IMR-90 (cell line): ENCODE measurements at regions not wholly inside any gene's neighbourhood (a gene's known extent, or its start where the extent isn't known, plus 50 kb on each side); places are given as distances from the start of the nearest gene placed in this dataset.

Experiments used
- ATAC-seq: fragments of 200-7000 bp; cut with Tn5 transposase; 2 replicates; pipeline ENCODE4 v1.9.1; 2020; ENCODE audit warnings: low read depth, mild to moderate bottlenecking, moderate library complexity
- BruUV-seq: library from RNA; stranded (reverse); fragments of 400-500 nt; replicated peaks from 2 replicates; lab custom pipeline; 2021; lab: Mats Ljungman, UMichigan
- CTCF ChIA-PET: fragments of 300-600 bp; formaldehyde crosslinking; extraction: SDS; loops from one replicate; lab custom pipeline; 2021; ENCODE audit warnings: antibody characterized with exemption; lab: Yijun Ruan, JAX
- POLR2A ChIA-PET: fragments of 300-600 bp; sonication (Branson Sonifier 250); formaldehyde crosslinking; loops from one replicate; lab custom pipeline; 2022; ENCODE audit warnings: antibody characterized with exemption; ENCODE audit not compliant: unreplicated experiment; lab: Charles Lee
- DNase-seq: peaks from one replicate; pipeline ENCODE4 v3.0.0; 2013
- H2AFZ ChIP-seq: replicated peaks from 2 replicates; pipeline ENCODE3; 2013; ENCODE audit warnings: low read length, mild to moderate bottlenecking; ENCODE audit not compliant: poor library complexity
- H2AK5ac ChIP-seq: 2 replicates; pipeline ENCODE4 v1.6.1; 2013; ENCODE audit warnings: low read depth, low read length, inconsistent platforms
- H2AK9ac ChIP-seq: replicated peaks from 2 replicates; pipeline ENCODE3; 2013; ENCODE audit warnings: mild to moderate bottlenecking, low read depth, low read length, moderate library complexity; ENCODE audit not compliant: poor library complexity
- H2BK120ac ChIP-seq: 2 replicates; pipeline ENCODE4 v1.6.1; 2013; ENCODE audit warnings: low read depth, low read length, inconsistent platforms
- H2BK15ac ChIP-seq: 3 replicates; pipeline ENCODE4 v1.6.1; 2013; ENCODE audit warnings: low read depth, low read length, inconsistent platforms
- H2BK20ac ChIP-seq: 2 replicates; pipeline ENCODE4 v1.6.1; 2013; ENCODE audit warnings: low read depth, mild to moderate bottlenecking, inconsistent platforms, low read length, moderate library complexity
- H2BK5ac ChIP-seq: 2 replicates; pipeline ENCODE4 v1.6.1; 2013; ENCODE audit warnings: mild to moderate bottlenecking, low read depth, low read length, inconsistent platforms; ENCODE audit not compliant: poor library complexity, severe bottlenecking
- H3K14ac ChIP-seq: replicated peaks from 2 replicates; pipeline ENCODE4 v1.6.1; 2013; ENCODE audit warnings: low read depth, low read length, inconsistent platforms
- H3K18ac ChIP-seq: 2 replicates; pipeline ENCODE4 v1.6.1; 2013; ENCODE audit warnings: low read depth, low read length, control low read depth
- H3K23ac ChIP-seq: 2 replicates; pipeline ENCODE4 v1.6.1; 2013; ENCODE audit warnings: low read depth, low read length, inconsistent platforms
- H3K27ac ChIP-seq: 2 replicates; pipeline ENCODE4 v1.5.1; 2013; ENCODE audit warnings: mild to moderate bottlenecking, control low read depth, low read length; ENCODE audit not compliant: insufficient read depth
- H3K27me3 ChIP-seq: 2 replicates; pipeline ENCODE4 v1.6.1; 2013; ENCODE audit warnings: low read length; ENCODE audit not compliant: control insufficient read depth, insufficient read depth
- H3K36me3 ChIP-seq: 2 replicates; pipeline ENCODE4 v1.6.1; 2013; ENCODE audit warnings: low read length, mixed read lengths; ENCODE audit not compliant: control insufficient read depth, insufficient read depth
- H3K4ac ChIP-seq: 2 replicates; pipeline ENCODE4 v1.6.1; 2013; ENCODE audit warnings: low read depth, low read length, inconsistent platforms
- H3K4me1 ChIP-seq: 2 replicates; pipeline ENCODE4 v1.6.1; 2013; ENCODE audit warnings: low read length, mixed read lengths; ENCODE audit not compliant: control insufficient read depth, insufficient read depth
- H3K4me2 ChIP-seq: 2 replicates; pipeline ENCODE4 v1.6.1; 2013; ENCODE audit warnings: low read depth, mild to moderate bottlenecking, control low read depth, low read length, moderate library complexity
- H3K4me3 ChIP-seq: 2 replicates; pipeline ENCODE4 v1.5.1; 2013; ENCODE audit warnings: low read depth, mild to moderate bottlenecking, control low read depth, low read length, moderate library complexity; ENCODE audit not compliant: insufficient read depth
- H3K56ac ChIP-seq: 2 replicates; pipeline ENCODE4 v1.6.1; 2013; ENCODE audit warnings: low read length, inconsistent platforms; ENCODE audit not compliant: insufficient read depth; ENCODE audit errors: extremely low read depth
- H3K79me1 ChIP-seq, 2 experiments: 2 replicates each; pipeline ENCODE4 v1.6.1; 2013; ENCODE audit warnings: low read length in 2 of 2, inconsistent platforms in 1 of 2, low read depth in 1 of 2
- H3K9ac ChIP-seq: 2 replicates; pipeline ENCODE4 v1.6.1; 2013; ENCODE audit warnings: low read depth, low read length, control low read depth
- H3K9me1 ChIP-seq: 2 replicates; pipeline ENCODE4 v1.6.1; 2013; ENCODE audit warnings: low read length, inconsistent platforms; ENCODE audit not compliant: insufficient read depth
- H3K9me3 ChIP-seq: 2 replicates; pipeline ENCODE4 v1.6.1; 2013; ENCODE audit warnings: low read length; ENCODE audit not compliant: control insufficient read depth, insufficient read depth
- H4K20me1 ChIP-seq: 2 replicates; pipeline ENCODE4 v1.6.1; 2013; ENCODE audit warnings: low read length, inconsistent platforms; ENCODE audit not compliant: insufficient read depth
- H4K5ac ChIP-seq: 2 replicates; pipeline ENCODE4 v1.6.1; 2013; ENCODE audit warnings: mild to moderate bottlenecking, low read depth, low read length, control low read depth
- H4K8ac ChIP-seq, 2 experiments: 2 replicates each; pipeline ENCODE4 v1.6.1; 2013; ENCODE audit warnings: low read depth in 2 of 2, low read length in 2 of 2, control low read depth in 1 of 2, inconsistent platforms in 1 of 2
- H4K91ac ChIP-seq: 2 replicates; pipeline ENCODE4 v1.6.1; 2013; ENCODE audit warnings: low read depth, low read length, inconsistent platforms; ENCODE audit not compliant: insufficient read depth
- CTCF ChIP-seq: conservative IDR thresholded peaks from 2 replicates; pipeline ENCODE4 v1.5.1; 2012; ENCODE audit warnings: mild to moderate bottlenecking, low read depth, low read length, improper control_type of control experiment
- MXI1 ChIP-seq: IDR thresholded peaks from 2 replicates; pipeline ENCODE4 v1.6.1; 2012; ENCODE audit warnings: low read depth, mild to moderate bottlenecking, low read length, moderate library complexity, borderline replicate concordance
- SMC3 ChIP-seq: fragments of 150-350 bp; IDR thresholded peaks from 2 replicates; pipeline ENCODE4 v1.6.1; 2016; ENCODE audit warnings: low read depth, mild to moderate bottlenecking, antibody characterized with exemption, low read length, moderate library complexity
- USF2 ChIP-seq: fragments of 150-350 bp; IDR thresholded peaks from 2 replicates; pipeline ENCODE4 v1.6.1; 2017; ENCODE audit warnings: mild to moderate bottlenecking, antibody characterized with exemption, low read length, low read depth
- WGBS, 2 experiments: methylation state at CpG; one replicate each; pipeline versions ENCODE4 v1.1.5 to v1.1.7; 2013; ENCODE audit warnings: missing lambda C conversion rate in 2 of 2; ENCODE audit not compliant: insufficient read length in 1 of 2; ENCODE audit errors: extremely low coverage in 2 of 2; 5-methylcytosine and 5-hydroxymethylcytosine counted together
- dilution Hi-C: fragments of 300-500 bp; cut with HindIII; formaldehyde crosslinking; loops from one replicate; pipeline ENCODE4 v1.14.3; 2018; ENCODE audit warnings: low sequenced_read_pairs; ENCODE audit not compliant: unreplicated experiment
- in situ Hi-C: fragments of 300-500 bp; cut with MboI; formaldehyde crosslinking; loops from 3 replicates; pipeline ENCODE4 v1.14.3; 2019; ENCODE audit warnings: low sequenced_read_pairs, inconsistent platforms, mixed read lengths
- intact Hi-C: fragments of 100-400 bp; cut with micrococcal nuclease; formaldehyde crosslinking; loops from 2 replicates; pipeline ENCODE4 v1.10.0; 2022

GRCh38 chr11:93935826-93936225 is 85.3 kb upstream of the HEPHL1 start:
- H3K27ac ChIP-seq: no peak overlapping the region
- no peak overlapping the region for H4K91ac ChIP-seq
- H2BK5ac ChIP-seq: no peak overlapping the region
- BruUV-seq: no TSS peak
- TF ChIP-seq MXI1 (no peak), SMC3 (no peak), USF2 (no peak), CTCF (no peak)
- POLR2A ChIA-PET: no interaction called here
- no peak for ATAC-seq
- H4K5ac ChIP-seq: no peak overlapping the region
- no peak overlapping the region for H2AK5ac ChIP-seq
- intact Hi-C loops: no loop called here
- dilution Hi-C loops: no loop called here
- no peak overlapping the region for H3K23ac ChIP-seq
- no peaks in the 10 kb centered on the region for H3K36me3 ChIP-seq
- H3K14ac ChIP-seq: no peak overlapping the region
- H3K9me1 ChIP-seq: no peaks in the 10 kb centered on the region
- CTCF ChIA-PET: no interaction called here
- no peaks in the 10 kb centered on the region for H3K9me3 ChIP-seq
- H2BK20ac ChIP-seq: no peak overlapping the region
- H3K4me3 ChIP-seq: no peak overlapping the region
- H3K4me2 ChIP-seq: no peak overlapping the region
- no peaks in the 10 kb centered on the region for H3K79me1 ChIP-seq
- DNase-seq: no peak
- H3K4ac ChIP-seq: no peak overlapping the region
- H3K56ac ChIP-seq: no peak overlapping the region
- WGBS, 2 experiments: 52% methylated on average over 3 of the region's 5 CpGs; no CpG with 5 or more reads in 1 of the 2 experiments
- no peak overlapping the region for H3K9ac ChIP-seq
- in situ Hi-C loops: no loop called here
- H3K27me3 ChIP-seq: peaks cover 11% of the 10 kb centered on the region
- no peak overlapping the region for H2BK15ac ChIP-seq
- H2AFZ ChIP-seq: no peak overlapping the region
- H3K4me1 ChIP-seq: no peaks in the 10 kb centered on the region
- H4K8ac ChIP-seq: no peak overlapping the region
- H4K20me1 ChIP-seq: no peaks in the 10 kb centered on the region
- H2BK120ac ChIP-seq: no peak overlapping the region
- no peak overlapping the region for H2AK9ac ChIP-seq
- no peak overlapping the region for H3K18ac ChIP-seq
